Mesothelial cell of epicardium (in vitro differentiated cells): ENCODE measurements at regions not wholly inside any gene's neighbourhood (a gene's known extent, or its start where the extent isn't known, plus 50 kb on each side); places are given as distances from the start of the nearest gene placed in this dataset.

Experiments
- DNase-seq, 2 experiments: peaks; one replicate each; pipeline ENCODE4 v3.0.0; 2021; ENCODE audit warnings: low spot score in 2 of 2; ENCODE audit not compliant: unreplicated experiment in 2 of 2
- H3K27ac Mint-ChIP-seq: 2 replicates; pipeline ENCODE4 v1.8.0; 2021; ENCODE audit warnings: mixed read lengths
- H3K27me3 Mint-ChIP-seq: 2 replicates; pipeline ENCODE4 v1.8.0; 2021; ENCODE audit warnings: low read depth, mixed read lengths
- H3K36me3 Mint-ChIP-seq: 2 replicates; pipeline ENCODE4 v1.8.0; 2021; ENCODE audit warnings: mixed read lengths
- H3K4me1 Mint-ChIP-seq: 2 replicates; pipeline ENCODE4 v1.8.0; 2021; ENCODE audit warnings: mixed read lengths
- H3K4me3 Mint-ChIP-seq: 2 replicates; pipeline ENCODE4 v1.8.0; 2021; ENCODE audit warnings: mild to moderate bottlenecking, moderate library complexity, mixed read lengths
- H3K9me3 Mint-ChIP-seq: 2 replicates; pipeline ENCODE4 v1.8.0; 2021; ENCODE audit warnings: mixed read lengths
- TF ChIP-seq, protein P1 (sequence below): fragments of 200-600 bp; sonication (generic); IDR thresholded peaks from one replicate; pipeline ENCODE4 v1.5.0; 2021; ENCODE audit warnings: antibody characterized with exemption; ENCODE audit not compliant: unreplicated experiment

DNA sequence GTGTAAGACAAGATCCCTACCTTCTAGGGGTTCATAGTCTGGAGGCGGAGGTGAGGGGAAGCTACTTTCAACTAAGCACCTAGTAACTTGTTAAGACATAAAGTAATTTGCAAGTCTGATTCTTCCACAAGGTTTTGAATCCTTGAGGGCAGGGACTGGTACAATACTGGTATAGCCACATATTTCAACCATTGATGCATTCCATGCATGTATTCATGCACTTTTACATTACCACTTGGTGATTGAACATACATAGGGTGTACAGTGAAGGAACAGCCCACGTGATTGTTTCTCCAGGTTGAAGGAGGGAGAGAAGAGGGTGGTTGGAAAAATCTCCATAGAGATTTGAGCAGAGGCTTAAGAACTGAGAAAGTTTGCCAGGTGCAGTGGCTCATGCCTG, 62.0 kb upstream of the PAX6 start:
- H3K4me3 Mint-ChIP-seq = no peak overlapping the region
- no peaks in the 10 kb centered on the region for H3K36me3 Mint-ChIP-seq
- DNase-seq = no peak
- H3K4me1 Mint-ChIP-seq = peaks cover 21% of the 10 kb centered on the region
- H3K27me3 Mint-ChIP-seq = peaks cover 11% of the 10 kb centered on the region
- H3K9me3 Mint-ChIP-seq = no peaks in the 10 kb centered on the region
- H3K27ac Mint-ChIP-seq = no peak overlapping the region
- TF ChIP-seq, protein P1, sequence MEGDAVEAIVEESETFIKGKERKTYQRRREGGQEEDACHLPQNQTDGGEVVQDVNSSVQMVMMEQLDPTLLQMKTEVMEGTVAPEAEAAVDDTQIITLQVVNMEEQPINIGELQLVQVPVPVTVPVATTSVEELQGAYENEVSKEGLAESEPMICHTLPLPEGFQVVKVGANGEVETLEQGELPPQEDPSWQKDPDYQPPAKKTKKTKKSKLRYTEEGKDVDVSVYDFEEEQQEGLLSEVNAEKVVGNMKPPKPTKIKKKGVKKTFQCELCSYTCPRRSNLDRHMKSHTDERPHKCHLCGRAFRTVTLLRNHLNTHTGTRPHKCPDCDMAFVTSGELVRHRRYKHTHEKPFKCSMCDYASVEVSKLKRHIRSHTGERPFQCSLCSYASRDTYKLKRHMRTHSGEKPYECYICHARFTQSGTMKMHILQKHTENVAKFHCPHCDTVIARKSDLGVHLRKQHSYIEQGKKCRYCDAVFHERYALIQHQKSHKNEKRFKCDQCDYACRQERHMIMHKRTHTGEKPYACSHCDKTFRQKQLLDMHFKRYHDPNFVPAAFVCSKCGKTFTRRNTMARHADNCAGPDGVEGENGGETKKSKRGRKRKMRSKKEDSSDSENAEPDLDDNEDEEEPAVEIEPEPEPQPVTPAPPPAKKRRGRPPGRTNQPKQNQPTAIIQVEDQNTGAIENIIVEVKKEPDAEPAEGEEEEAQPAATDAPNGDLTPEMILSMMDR = no peak

DNA sequence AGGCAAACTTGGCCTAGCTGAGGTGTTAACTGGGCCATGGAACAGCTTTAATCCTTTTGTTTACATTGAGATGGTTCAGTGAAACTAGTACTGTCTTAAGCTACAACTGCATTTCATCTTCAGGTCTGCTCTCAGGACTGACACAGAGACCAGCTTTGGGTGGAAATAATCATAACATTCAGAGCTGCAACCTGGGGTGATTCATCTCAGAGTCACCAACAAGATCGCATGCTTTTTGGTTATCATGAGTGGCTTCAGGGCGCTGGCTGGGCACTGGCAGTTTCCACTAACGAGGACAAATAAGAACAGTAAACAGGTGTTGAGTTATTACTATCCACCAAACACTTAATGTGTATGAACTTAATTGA, 60.9 kb upstream of the PAX6 start:
- no peak overlapping the region for H3K27ac Mint-ChIP-seq
- no peak for DNase-seq
- TF ChIP-seq, protein P1 = no peak
- H3K27me3 Mint-ChIP-seq = peaks cover 14% of the 10 kb centered on the region
- H3K4me1 Mint-ChIP-seq = peaks cover 21% of the 10 kb centered on the region
- no peaks in the 10 kb centered on the region for H3K9me3 Mint-ChIP-seq
- no peak overlapping the region for H3K4me3 Mint-ChIP-seq
- H3K36me3 Mint-ChIP-seq = no peaks in the 10 kb centered on the region

DNA sequence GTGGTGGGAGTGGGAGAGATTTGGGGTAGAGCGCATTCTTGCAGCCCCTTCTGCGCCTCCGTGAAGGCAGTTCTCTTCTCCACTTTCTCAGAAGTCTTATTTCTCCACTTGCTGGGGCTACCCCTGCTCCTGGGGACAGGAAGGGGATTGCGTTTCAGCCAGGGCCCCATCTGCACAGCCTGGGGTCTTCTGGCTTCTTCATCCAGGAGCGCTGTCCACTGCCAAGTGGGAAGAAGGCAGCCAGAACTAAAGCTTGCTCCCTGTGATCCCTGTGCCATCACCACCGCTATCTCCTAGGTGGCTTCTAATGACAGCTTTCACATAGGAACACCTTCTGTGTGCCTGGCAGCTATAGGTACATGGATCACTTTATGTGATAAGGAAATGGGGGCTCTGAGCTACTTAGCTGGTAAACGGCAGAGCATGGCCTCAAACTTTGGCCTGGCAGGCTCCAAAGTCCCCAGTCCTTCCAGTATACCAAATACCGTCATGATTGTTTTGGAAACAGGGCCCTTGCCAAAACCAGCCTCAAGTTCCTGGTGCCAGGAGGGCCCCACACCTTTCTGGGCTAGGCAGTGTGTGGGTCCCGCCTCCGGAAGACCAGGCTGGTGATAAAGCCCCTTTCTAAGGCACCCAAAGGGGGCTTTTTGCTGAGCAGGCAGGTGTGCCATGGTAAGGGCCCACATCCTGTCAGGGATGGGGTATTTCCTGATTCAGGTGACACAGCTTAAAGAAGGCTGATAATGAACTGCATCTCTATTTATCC, 60.4 kb upstream of the PAX6 start:
- no peak for DNase-seq
- H3K4me3 Mint-ChIP-seq = no peak overlapping the region
- no peaks in the 10 kb centered on the region for H3K9me3 Mint-ChIP-seq
- TF ChIP-seq, protein P1 = peak; percentile 9
- peaks cover 14% of the 10 kb centered on the region for H3K27me3 Mint-ChIP-seq
- H3K36me3 Mint-ChIP-seq = no peaks in the 10 kb centered on the region
- no peak overlapping the region for H3K27ac Mint-ChIP-seq
- H3K4me1 Mint-ChIP-seq = peaks cover 21% of the 10 kb centered on the region

DNA sequence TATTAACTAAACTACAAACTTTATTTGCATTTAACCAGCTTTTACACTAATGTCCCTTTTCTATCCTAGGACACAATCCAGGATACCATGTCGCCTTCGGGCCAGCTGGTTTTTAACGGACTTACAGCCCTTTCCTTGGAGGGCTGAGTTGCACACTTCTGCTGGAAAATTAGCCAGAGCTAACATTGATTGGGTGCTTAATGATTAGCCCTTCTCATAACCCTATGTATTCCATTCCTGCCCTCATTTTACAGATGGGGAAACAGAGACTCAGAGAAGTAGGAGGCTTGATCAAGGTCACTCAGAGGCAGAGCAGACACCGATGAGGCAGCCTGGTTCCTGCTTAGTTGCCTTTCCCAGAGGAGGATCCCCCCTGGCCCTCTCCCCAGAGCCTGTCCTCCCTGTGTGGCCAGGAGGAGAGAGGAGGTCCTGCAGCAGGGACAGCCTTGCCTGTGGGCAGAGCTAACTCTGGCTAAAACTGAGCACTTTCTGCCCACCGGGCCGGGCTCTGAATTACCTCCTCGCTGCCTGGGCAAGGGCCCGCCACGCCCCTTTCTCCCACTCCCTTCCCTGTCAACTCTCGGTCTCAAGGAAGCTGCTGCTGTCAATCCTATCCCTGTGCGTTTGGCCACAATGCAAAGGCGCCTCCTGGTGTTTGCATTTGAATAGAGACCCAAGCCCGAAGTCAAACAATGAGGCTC, 59.6 kb upstream of the PAX6 start:
- no peaks in the 10 kb centered on the region for H3K9me3 Mint-ChIP-seq

DNA sequence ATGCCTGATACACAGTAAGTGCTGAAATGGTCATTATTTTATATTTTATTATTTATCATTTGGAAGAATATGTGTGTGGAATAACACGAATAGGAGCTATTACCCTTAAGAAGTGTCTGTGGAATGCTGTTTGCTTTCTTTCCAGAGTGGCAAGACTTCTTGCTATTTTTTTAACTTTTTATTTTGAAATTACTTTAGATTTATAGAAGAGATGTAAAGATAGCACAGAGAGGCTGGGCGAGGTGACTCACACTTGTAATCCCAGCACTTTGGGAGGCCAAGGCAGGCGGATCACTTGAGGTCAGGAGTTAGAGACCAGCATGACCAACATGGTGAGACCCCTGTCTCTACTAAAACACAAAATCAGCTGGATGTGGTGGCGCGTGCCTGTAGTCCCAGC, 58.9 kb upstream of the PAX6 start:
- Mint-ChIP-seq H3K27ac (no peak overlapping the region), H3K4me1 (peaks cover 9% of the 10 kb centered on the region), H3K9me3 (no peaks in the 10 kb centered on the region), H3K27me3 (peaks cover 14% of the 10 kb centered on the region), H3K36me3 (no peaks in the 10 kb centered on the region), H3K4me3 (no peak overlapping the region)
- DNase-seq = no peak
- TF ChIP-seq, protein P1 = no peak

More for the DNA sequence above, 59.6 kb upstream of the PAX6 start:
- peaks cover 14% of the 10 kb centered on the region for H3K27me3 Mint-ChIP-seq
- peak in 1 of 2 experiments; percentile 67 for DNase-seq
- peaks cover 14% of the 10 kb centered on the region for H3K4me1 Mint-ChIP-seq
- no peaks in the 10 kb centered on the region for H3K36me3 Mint-ChIP-seq
- no peak overlapping the region for H3K4me3 Mint-ChIP-seq
- no peak overlapping the region for H3K27ac Mint-ChIP-seq
- TF ChIP-seq, protein P1 = peak; percentile 47
